CD4-positive, alpha-beta T cell (primary cell): ENCODE measurements at regions not wholly inside any gene's neighbourhood (a gene's known extent, or its start where the extent isn't known, plus 50 kb on each side); places are given as distances from the start of the nearest gene placed in this dataset.

Source experiments
- ATAC-seq: fragments of 200-7000 bp; cut with Tn5 transposase; one replicate; pipeline ENCODE4 v1.10.0; 2022; ENCODE audit warnings: mild to moderate bottlenecking; ENCODE audit not compliant: poor library complexity
- CTCF ChIA-PET: fragments of 350-600 bp; sonication (Branson Sonifier 250); formaldehyde crosslinking; loops from one replicate; lab custom pipeline; 2021; ENCODE audit warnings: antibody characterized with exemption, inconsistent platforms; lab: Charles Lee
- POLR2A ChIA-PET: fragments of 350-600 bp; sonication (Branson Sonifier 250); formaldehyde crosslinking; loops from one replicate; lab custom pipeline; 2021; ENCODE audit warnings: antibody characterized with exemption, inconsistent platforms; lab: Charles Lee
- DNase-seq, 14 experiments: peaks; one replicate each; pipeline ENCODE4 v3.0.0-alpha.2; 2013 to 2020; ENCODE audit warnings: mixed read lengths in 2 of 14
- H3K27ac ChIP-seq, 2 donors: one replicate each; pipeline versions ENCODE4 v1.5.1 to v1.7.0; 2013; ENCODE audit warnings: low read length in 2 of 2, low read depth in 1 of 2, mild to moderate bottlenecking in 1 of 2
- H3K27me3 ChIP-seq, 2 experiments: 1 replicate in 1 of 2; 2 replicates in 1 of 2; pipeline versions ENCODE4 v1.6.1 to v1.7.0; 2013; ENCODE audit warnings: low read length in 2 of 2, control low read depth in 1 of 2, mild to moderate bottlenecking in 1 of 2, moderate library complexity in 1 of 2; ENCODE audit not compliant: insufficient read depth in 2 of 2, control insufficient read depth in 1 of 2
- H3K36me3 ChIP-seq: one replicate; pipeline ENCODE4 v1.6.1; 2013; ENCODE audit warnings: low read length, control low read depth; ENCODE audit not compliant: insufficient read depth
- H3K4me1 ChIP-seq: one replicate; pipeline ENCODE4 v1.6.1; 2013; ENCODE audit warnings: low read length, control low read depth; ENCODE audit not compliant: insufficient read depth
- H3K4me3 ChIP-seq: one replicate; pipeline ENCODE4 v1.5.1; 2013; ENCODE audit warnings: mild to moderate bottlenecking, low read length, moderate library complexity
- H3K9me3 ChIP-seq, 2 experiments: 1 replicate in 1 of 2; 2 replicates in 1 of 2; pipeline versions ENCODE4 v1.6.1 to v1.7.0; 2013; ENCODE audit warnings: low read length in 2 of 2, mild to moderate bottlenecking in 2 of 2, control low read depth in 1 of 2, moderate library complexity in 1 of 2; ENCODE audit not compliant: control insufficient read depth in 1 of 2, insufficient read depth in 1 of 2
- H3K27ac Mint-ChIP-seq: one replicate; pipeline ENCODE4 v1.8.0; 2020; ENCODE audit warnings: mixed read lengths
- H3K27me3 Mint-ChIP-seq: one replicate; pipeline ENCODE4 v1.8.0; 2021; ENCODE audit warnings: mixed read lengths
- H3K36me3 Mint-ChIP-seq: one replicate; pipeline ENCODE4 v1.8.0; 2021; ENCODE audit warnings: low read depth, mixed read lengths
- H3K4me1 Mint-ChIP-seq: one replicate; pipeline ENCODE4 v1.8.0; 2021; ENCODE audit warnings: low read depth, mixed read lengths
- H3K4me3 Mint-ChIP-seq: one replicate; pipeline ENCODE4 v1.8.0; 2020; ENCODE audit warnings: mild to moderate bottlenecking, mixed read lengths
- H3K9me3 Mint-ChIP-seq: one replicate; pipeline ENCODE4 v1.8.0; 2020; ENCODE audit warnings: mixed read lengths
- CTCF ChIP-seq: fragments of 200-600 bp; IDR thresholded peaks from one replicate; pipeline ENCODE4 v1.8.0; 2022; ENCODE audit warnings: antibody characterized with exemption, mild to moderate bottlenecking
- intact Hi-C, 2 experiments: fragments of 100-400 bp; cut with DNase I in 1 of 2; cut with micrococcal nuclease in 1 of 2; formaldehyde crosslinking; loops; one replicate each; pipeline versions ENCODE4 v1.15.1 to v1.9.0; 2023 to 2025; cut with DNase I, micrococcal nuclease

- Mint-ChIP-seq H3K4me1 (no peaks in the 10 kb centered on the region), H3K36me3 (no peaks in the 10 kb centered on the region), H3K27ac (no peak overlapping the region), H3K9me3 (no peaks in the 10 kb centered on the region), H3K27me3 (peaks cover 4% of the 10 kb centered on the region), H3K4me3 (no peak overlapping the region)
- no peaks in the 10 kb centered on the region for H3K36me3 ChIP-seq
- POLR2A ChIA-PET: no interaction called here
- ATAC-seq (no peak), DNase-seq (no peak)
- H3K4me1 ChIP-seq: no peaks in the 10 kb centered on the region
- no peak overlapping the region for H3K4me3 ChIP-seq
- no peak overlapping the region for H3K27ac ChIP-seq
- CTCF ChIA-PET: no interaction called here
- H3K9me3 ChIP-seq: peaks cover 0 to 2% of the 10 kb centered on the region in 2 experiments
- H3K27me3 ChIP-seq: no peaks in the 10 kb centered on the region
- TF ChIP-seq CTCF: no peak
- intact Hi-C loops: no loop called here
These were observed 493.2 kb upstream of the ERCC4 start for GRCh38 chr16:13426736-13427135.

GRCh38 chr16:13427943-13428342 lies 492.0 kb upstream of the ERCC4 start:
- Mint-ChIP-seq H3K27ac (no peak overlapping the region), H3K4me1 (no peaks in the 10 kb centered on the region), H3K4me3 (no peak overlapping the region), H3K9me3 (no peaks in the 10 kb centered on the region), H3K36me3 (no peaks in the 10 kb centered on the region), H3K27me3 (peaks cover 4% of the 10 kb centered on the region)
- no peaks in the 10 kb centered on the region for H3K4me1 ChIP-seq
- TF ChIP-seq CTCF: no peak
- no peaks in the 10 kb centered on the region for H3K36me3 ChIP-seq
- ATAC-seq: no peak
- H3K27ac ChIP-seq: no peak overlapping the region
- H3K27me3 ChIP-seq: no peaks in the 10 kb centered on the region
- ChIA-PET CTCF (no interaction called here), POLR2A (no interaction called here)
- H3K9me3 ChIP-seq: peaks cover 0 to 4% of the 10 kb centered on the region in 2 experiments
- H3K4me3 ChIP-seq: no peak overlapping the region
- no peak for DNase-seq
- intact Hi-C loops: no loop called here

GRCh38 chr16:13429416-13429815 lies 490.5 kb upstream of the ERCC4 start:
- ATAC-seq: no peak
- Histone ChIP-seq H3K27me3 (no peaks in the 10 kb centered on the region), H3K4me1 (no peaks in the 10 kb centered on the region), H3K36me3 (no peaks in the 10 kb centered on the region), H3K9me3 (peaks cover 0 to 4% of the 10 kb centered on the region in 2 experiments), H3K27ac (no peak overlapping the region), H3K4me3 (no peak overlapping the region)
- no peak overlapping the region for H3K27ac Mint-ChIP-seq
- no peak overlapping the region for H3K4me3 Mint-ChIP-seq
- H3K9me3 Mint-ChIP-seq: no peaks in the 10 kb centered on the region
- no peaks in the 10 kb centered on the region for H3K27me3 Mint-ChIP-seq
- ChIA-PET CTCF (no interaction called here), POLR2A (no interaction called here)
- H3K4me1 Mint-ChIP-seq: no peaks in the 10 kb centered on the region
- intact Hi-C loops: no loop called here
- no peak for DNase-seq
- TF ChIP-seq CTCF: no peak
- no peaks in the 10 kb centered on the region for H3K36me3 Mint-ChIP-seq
